Mesothelial cell of epicardium (in vitro differentiated cells): ENCODE measurements at regions not wholly inside any gene's neighbourhood (a gene's known extent, or its start where the extent isn't known, plus 50 kb on each side); places are given as distances from the start of the nearest gene placed in this dataset.

Source experiments
- DNase-seq, 2 experiments: peaks; one replicate each; pipeline ENCODE4 v3.0.0; 2021; ENCODE audit warnings: low spot score in 2 of 2; ENCODE audit not compliant: unreplicated experiment in 2 of 2
- H3K27ac Mint-ChIP-seq: 2 replicates; pipeline ENCODE4 v1.8.0; 2021; ENCODE audit warnings: mixed read lengths
- H3K27me3 Mint-ChIP-seq: 2 replicates; pipeline ENCODE4 v1.8.0; 2021; ENCODE audit warnings: low read depth, mixed read lengths
- H3K36me3 Mint-ChIP-seq: 2 replicates; pipeline ENCODE4 v1.8.0; 2021; ENCODE audit warnings: mixed read lengths
- H3K4me1 Mint-ChIP-seq: 2 replicates; pipeline ENCODE4 v1.8.0; 2021; ENCODE audit warnings: mixed read lengths
- H3K4me3 Mint-ChIP-seq: 2 replicates; pipeline ENCODE4 v1.8.0; 2021; ENCODE audit warnings: mild to moderate bottlenecking, moderate library complexity, mixed read lengths
- H3K9me3 Mint-ChIP-seq: 2 replicates; pipeline ENCODE4 v1.8.0; 2021; ENCODE audit warnings: mixed read lengths
- CTCF ChIP-seq: fragments of 200-600 bp; sonication (generic); IDR thresholded peaks from one replicate; pipeline ENCODE4 v1.5.0; 2021; ENCODE audit warnings: antibody characterized with exemption; ENCODE audit not compliant: unreplicated experiment

GRCh38 chr2:239608260-239608659 lies 207.4 kb upstream of the HDAC4 start:
- no peak for DNase-seq
- H3K27ac Mint-ChIP-seq = no peak overlapping the region

GRCh38 chr2:239607517-239608191 lies 206.8 kb upstream of the HDAC4 start:
- Mint-ChIP-seq H3K27me3 (peaks cover 1% of the 10 kb centered on the region), H3K36me3 (no peaks in the 10 kb centered on the region), H3K27ac (no peak overlapping the region), H3K4me1 (peaks cover 3% of the 10 kb centered on the region), H3K9me3 (no peaks in the 10 kb centered on the region), H3K4me3 (no peak overlapping the region)
- no peak for DNase-seq
- no peak for TF ChIP-seq CTCF

More at GRCh38 chr2:239608260-239608659, 207.4 kb upstream of the HDAC4 start:
- Mint-ChIP-seq H3K9me3 (no peaks in the 10 kb centered on the region), H3K4me1 (peaks cover 3% of the 10 kb centered on the region), H3K27me3 (peaks cover 1% of the 10 kb centered on the region), H3K4me3 (no peak overlapping the region), H3K36me3 (no peaks in the 10 kb centered on the region)
- no peak for TF ChIP-seq CTCF

GRCh38 chr2:239606741-239607516 lies 206.1 kb upstream of the HDAC4 start:
- no peaks in the 10 kb centered on the region for H3K27me3 Mint-ChIP-seq
- no peak for DNase-seq
- peaks cover 3% of the 10 kb centered on the region for H3K4me1 Mint-ChIP-seq
- H3K27ac Mint-ChIP-seq = no peak overlapping the region
- H3K36me3 Mint-ChIP-seq = no peaks in the 10 kb centered on the region
- no peak overlapping the region for H3K4me3 Mint-ChIP-seq
- TF ChIP-seq CTCF = no peak
- no peaks in the 10 kb centered on the region for H3K9me3 Mint-ChIP-seq

- H3K4me3 Mint-ChIP-seq = no peak overlapping the region
- peaks cover 3% of the 10 kb centered on the region for H3K4me1 Mint-ChIP-seq
- H3K9me3 Mint-ChIP-seq = no peaks in the 10 kb centered on the region
- DNase-seq = no peak
- TF ChIP-seq CTCF = no peak
- no peaks in the 10 kb centered on the region for H3K36me3 Mint-ChIP-seq
- H3K27me3 Mint-ChIP-seq = no peaks in the 10 kb centered on the region
- H3K27ac Mint-ChIP-seq = no peak overlapping the region
Observed at GRCh38 chr2:239605976-239606375, 205.2 kb upstream of the HDAC4 start.

- Mint-ChIP-seq H3K27ac (no peak overlapping the region), H3K27me3 (no peaks in the 10 kb centered on the region), H3K4me1 (peaks cover 3% of the 10 kb centered on the region), H3K36me3 (no peaks in the 10 kb centered on the region), H3K4me3 (no peak overlapping the region), H3K9me3 (no peaks in the 10 kb centered on the region)
- no peak for DNase-seq
- no peak for TF ChIP-seq CTCF
Observed at GRCh38 chr2:239605409-239605808, 204.6 kb upstream of the HDAC4 start.
